ENCODE measurements at regions not wholly inside any gene's neighbourhood (a gene's known extent, or its start where the extent isn't known, plus 50 kb on each side); places are given as distances from the start of the nearest gene placed in this dataset.

DNA sequence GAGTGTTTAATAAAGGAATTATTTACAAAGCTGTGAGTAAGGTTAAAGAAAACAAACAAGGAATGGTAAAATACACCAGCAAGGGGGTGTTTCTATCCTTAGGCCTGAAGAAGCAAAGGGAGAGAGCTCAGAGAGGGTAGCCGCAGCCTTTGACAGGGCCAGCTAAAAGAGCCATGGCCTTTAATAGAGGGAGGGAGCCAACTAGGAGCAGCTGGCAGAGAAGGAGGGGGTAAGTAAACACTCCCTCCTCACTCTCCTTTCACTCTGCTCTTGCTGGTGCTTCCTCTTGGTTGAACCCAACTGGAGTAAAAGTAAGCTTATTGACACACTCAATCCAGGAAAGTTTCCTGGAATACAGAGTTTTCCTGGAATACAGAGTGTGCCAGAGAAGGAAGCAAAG, 87.5 kb downstream of the CH25H start:
- no peak overlapping the region for H3K4me3 ChIP-seq (ENCODE audit: low read length)
- TF ChIP-seq, protein P1, sequence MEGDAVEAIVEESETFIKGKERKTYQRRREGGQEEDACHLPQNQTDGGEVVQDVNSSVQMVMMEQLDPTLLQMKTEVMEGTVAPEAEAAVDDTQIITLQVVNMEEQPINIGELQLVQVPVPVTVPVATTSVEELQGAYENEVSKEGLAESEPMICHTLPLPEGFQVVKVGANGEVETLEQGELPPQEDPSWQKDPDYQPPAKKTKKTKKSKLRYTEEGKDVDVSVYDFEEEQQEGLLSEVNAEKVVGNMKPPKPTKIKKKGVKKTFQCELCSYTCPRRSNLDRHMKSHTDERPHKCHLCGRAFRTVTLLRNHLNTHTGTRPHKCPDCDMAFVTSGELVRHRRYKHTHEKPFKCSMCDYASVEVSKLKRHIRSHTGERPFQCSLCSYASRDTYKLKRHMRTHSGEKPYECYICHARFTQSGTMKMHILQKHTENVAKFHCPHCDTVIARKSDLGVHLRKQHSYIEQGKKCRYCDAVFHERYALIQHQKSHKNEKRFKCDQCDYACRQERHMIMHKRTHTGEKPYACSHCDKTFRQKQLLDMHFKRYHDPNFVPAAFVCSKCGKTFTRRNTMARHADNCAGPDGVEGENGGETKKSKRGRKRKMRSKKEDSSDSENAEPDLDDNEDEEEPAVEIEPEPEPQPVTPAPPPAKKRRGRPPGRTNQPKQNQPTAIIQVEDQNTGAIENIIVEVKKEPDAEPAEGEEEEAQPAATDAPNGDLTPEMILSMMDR (IDR thresholded peaks at IDR 0.05; ENCODE audit: insufficient read depth, low read depth, low read length, missing control alignments) = no peak
- no peak for DNase-seq (ENCODE audit: low read depth)

DNA sequence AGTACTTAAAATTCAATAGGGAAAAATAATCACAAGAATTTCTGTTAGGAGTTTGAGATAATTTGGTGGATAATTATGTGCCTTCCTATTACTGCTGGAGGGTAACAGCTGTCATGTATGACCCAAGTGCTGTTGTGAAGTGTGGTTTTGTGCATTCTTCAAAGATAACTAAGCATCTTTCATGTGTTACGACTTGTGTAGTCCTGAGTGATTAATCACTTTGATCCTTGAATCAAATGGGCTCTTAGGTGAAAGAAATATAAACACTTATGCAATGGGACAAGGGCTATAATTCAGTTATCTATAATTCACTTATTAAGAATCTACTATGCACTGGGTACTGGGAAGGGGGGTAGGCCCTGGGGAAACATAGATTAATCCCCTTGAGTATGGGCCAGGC, 89.0 kb downstream of the CH25H start:
- no peak overlapping the region for H3K4me3 ChIP-seq (ENCODE audit: low read length)
- TF ChIP-seq, protein P1 (IDR thresholded peaks at IDR 0.05; ENCODE audit: insufficient read depth, low read depth, low read length, missing control alignments) = no peak
- DNase-seq (ENCODE audit: low read depth) = peak; percentile 94

DNA sequence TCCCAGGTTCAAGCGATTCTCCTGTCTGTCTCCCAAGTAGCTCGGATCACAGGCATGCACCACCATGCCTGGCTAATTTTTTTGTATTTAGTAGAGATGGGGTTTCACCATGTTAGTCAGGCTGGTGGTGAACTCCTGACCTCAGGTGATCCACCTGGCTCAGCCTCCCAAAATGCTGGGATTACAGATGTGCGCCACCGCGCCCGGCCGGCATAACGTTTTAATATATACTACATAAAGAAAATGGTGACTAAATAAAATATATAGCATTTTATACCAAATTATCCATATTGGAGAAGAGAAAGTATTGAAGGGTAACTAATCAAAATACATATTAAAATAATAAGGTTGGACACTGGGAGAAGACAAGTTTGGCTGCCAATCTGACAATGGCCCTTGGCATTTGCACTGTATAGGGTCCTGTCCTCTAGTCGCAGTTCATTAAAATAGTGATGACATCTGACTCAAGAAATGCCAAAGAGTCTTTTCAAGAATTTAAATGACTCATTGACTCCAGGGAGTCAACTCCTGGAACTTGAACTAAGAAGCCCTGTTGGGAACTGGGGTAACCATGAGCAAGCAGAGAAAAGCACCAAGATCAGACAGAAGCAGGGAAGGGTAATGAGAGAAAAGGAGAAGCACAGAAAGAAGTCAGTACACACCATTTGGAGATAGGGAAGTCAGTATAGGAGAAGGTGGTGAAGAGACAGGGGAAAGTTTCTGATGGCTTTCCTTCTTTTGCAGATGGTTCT, 91.1 kb downstream of the CH25H start:
- no peak overlapping the region for H3K4me3 ChIP-seq (ENCODE audit: low read length)
- TF ChIP-seq, protein P1 (IDR thresholded peaks at IDR 0.05; ENCODE audit: insufficient read depth, low read depth, low read length, missing control alignments) = no peak
- peak; percentile 81 for DNase-seq (ENCODE audit: low read depth)

DNA sequence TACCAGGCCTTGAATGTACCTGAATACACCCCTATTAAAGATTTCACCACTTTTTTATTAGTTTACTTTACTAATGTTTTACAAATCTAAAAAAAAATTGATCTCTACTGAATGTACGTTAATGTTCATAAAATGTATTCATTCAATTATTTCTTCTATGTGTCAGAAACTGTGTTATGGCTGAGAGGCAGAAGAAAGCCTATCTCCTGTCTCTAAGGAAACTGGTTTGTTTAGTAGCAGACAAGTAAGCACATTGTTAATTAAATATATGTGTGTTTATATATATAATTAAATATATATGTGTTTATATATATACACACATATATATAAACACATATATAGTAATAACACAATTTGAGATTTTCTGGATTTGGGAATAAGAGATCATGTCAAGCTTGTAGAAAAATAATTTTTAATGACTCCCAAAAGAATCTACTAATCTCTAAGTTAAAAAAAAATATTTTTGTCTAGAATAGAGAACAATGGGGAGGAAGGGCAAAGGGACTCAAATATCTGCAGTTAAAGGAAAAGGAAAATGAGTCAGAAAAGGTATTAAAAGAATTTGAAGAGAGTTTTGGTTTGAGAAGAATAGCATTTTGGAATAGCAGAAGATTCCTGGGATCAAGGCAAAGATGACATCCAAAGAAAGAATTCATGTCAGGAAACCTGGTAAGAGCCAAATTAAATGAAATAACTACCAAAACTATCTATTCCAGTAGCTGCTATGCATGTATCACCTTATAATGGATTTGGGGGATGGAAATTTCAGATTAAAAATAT, 92.1 kb downstream of the CH25H start:
- H3K4me3 ChIP-seq (ENCODE audit: low read length) = no peak overlapping the region
- DNase-seq (ENCODE audit: low read depth) = no peak
- TF ChIP-seq, protein P1 (IDR thresholded peaks at IDR 0.05; ENCODE audit: insufficient read depth, low read depth, low read length, missing control alignments) = no peak

DNA sequence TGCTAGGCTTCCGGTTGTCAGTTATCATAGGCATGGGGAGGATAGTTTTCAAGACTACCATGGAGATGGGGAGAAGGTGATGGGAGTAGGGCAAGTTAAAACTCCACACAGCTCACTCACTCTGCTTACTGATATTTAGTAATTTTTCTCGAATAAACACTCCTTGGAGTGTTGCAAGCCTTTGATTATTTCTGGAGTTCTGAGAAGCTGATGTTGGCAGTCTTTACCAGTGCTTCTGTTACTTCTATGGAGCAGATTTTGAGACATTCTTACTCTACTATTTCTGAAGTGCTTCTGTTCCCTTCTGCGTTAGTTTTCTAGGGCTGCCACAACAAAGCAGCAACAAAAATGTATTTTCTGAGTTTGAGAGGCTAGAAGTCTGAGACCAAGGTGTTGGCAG, 104.4 kb downstream of the CH25H start:
- no peak for DNase-seq (ENCODE audit: low read depth)
- H3K4me3 ChIP-seq (ENCODE audit: low read length) = no peak overlapping the region
- TF ChIP-seq, protein P1 (IDR thresholded peaks at IDR 0.05; ENCODE audit: insufficient read depth, low read depth, low read length, missing control alignments) = no peak

DNA sequence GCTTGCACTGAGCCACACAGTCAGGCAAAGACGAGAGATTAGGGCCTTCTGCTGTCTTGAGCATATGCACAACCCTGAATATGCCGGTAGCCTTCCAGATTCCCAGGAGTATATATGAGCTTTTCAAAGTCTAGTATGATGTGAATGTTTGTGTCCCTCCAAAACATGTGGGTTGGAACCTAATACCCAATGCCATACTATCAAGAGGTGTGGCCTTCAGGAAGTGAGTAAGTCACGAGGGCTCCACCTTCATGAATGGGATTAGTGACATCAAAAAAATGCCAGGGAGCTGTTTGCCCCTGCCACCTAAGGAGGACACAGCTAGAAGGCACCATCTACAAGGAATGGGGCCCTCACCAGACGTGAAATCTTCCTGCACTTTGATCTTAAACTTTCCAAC, 105.2 kb downstream of the CH25H start:
- TF ChIP-seq, protein P1 (IDR thresholded peaks at IDR 0.05; ENCODE audit: insufficient read depth, low read depth, low read length, missing control alignments) = no peak
- peak; percentile 6 for DNase-seq (ENCODE audit: low read depth)

More for the DNA sequence above, 105.2 kb downstream of the CH25H start:
- H3K4me3 ChIP-seq (ENCODE audit: low read length) = no peak overlapping the region

Measured in epithelial cell of esophagus (primary cell).